Neuronal stem cell (in vitro differentiated cells): ENCODE measurements at regions not wholly inside any gene's neighbourhood (a gene's known extent, or its start where the extent isn't known, plus 50 kb on each side); places are given as distances from the start of the nearest gene placed in this dataset.

ENCODE experiments used
- DNase-seq: peaks from one replicate; pipeline ENCODE4 v3.0.0-alpha.2; 2013; ENCODE audit warnings: low spot score
- H2AFZ ChIP-seq: one replicate; pipeline ENCODE4 v1.6.1; 2013; ENCODE audit warnings: mild to moderate bottlenecking, low read length, inconsistent platforms
- H2AK5ac ChIP-seq: 2 replicates; pipeline ENCODE4 v1.6.1; 2013; ENCODE audit warnings: low read depth, mild to moderate bottlenecking, inconsistent platforms, low read length, moderate library complexity, mixed read lengths
- H2BK120ac ChIP-seq: 2 replicates; pipeline ENCODE4 v1.6.1; 2013; ENCODE audit warnings: low read depth, mild to moderate bottlenecking, inconsistent platforms, low read length, moderate library complexity, mixed read lengths
- H2BK12ac ChIP-seq: one replicate; pipeline ENCODE4 v1.6.1; 2013; ENCODE audit warnings: low read length, inconsistent platforms
- H2BK15ac ChIP-seq: 2 replicates; pipeline ENCODE4 v1.6.1; 2013; ENCODE audit warnings: mild to moderate bottlenecking, low read length, inconsistent platforms, mixed read lengths
- H2BK5ac ChIP-seq: one replicate; pipeline ENCODE4 v1.6.1; 2013; ENCODE audit warnings: inconsistent platforms, mild to moderate bottlenecking, low read length, moderate library complexity
- H3K14ac ChIP-seq: one replicate; pipeline ENCODE4 v1.6.1; 2013; ENCODE audit warnings: low read length, inconsistent platforms
- H3K18ac ChIP-seq: 2 replicates; pipeline ENCODE4 v1.6.1; 2013; ENCODE audit warnings: low read length, inconsistent platforms
- H3K23ac ChIP-seq: 2 replicates; pipeline ENCODE4 v1.6.1; 2013; ENCODE audit warnings: low read depth, mild to moderate bottlenecking, mixed read lengths, low read length, inconsistent platforms; ENCODE audit not compliant: poor library complexity
- H3K27ac ChIP-seq: replicated peaks from 3 replicates; pipeline ENCODE4 v1.5.1; 2013; ENCODE audit warnings: low read length, inconsistent platforms
- H3K27me3 ChIP-seq, 3 experiments: 2 replicates each; pipeline ENCODE4 v1.6.1; 2013; ENCODE audit warnings: low read length in 3 of 3, mild to moderate bottlenecking in 2 of 3, inconsistent platforms in 1 of 3, low read depth in 1 of 3, mixed read lengths in 1 of 3, moderate library complexity in 1 of 3; ENCODE audit not compliant: control insufficient read depth in 3 of 3, insufficient read depth in 3 of 3
- H3K36me3 ChIP-seq, 2 donors: replicated peaks in 1 of 2; 2 replicates each; pipeline ENCODE4 v1.6.1; 2013; ENCODE audit warnings: low read length in 2 of 2; ENCODE audit not compliant: control insufficient read depth in 2 of 2, insufficient read depth in 2 of 2
- H3K4ac ChIP-seq: 2 replicates; pipeline ENCODE4 v1.6.1; 2013; ENCODE audit warnings: inconsistent platforms, mild to moderate bottlenecking, low read length, moderate library complexity
- H3K4me1 ChIP-seq, 2 donors: 1 replicate in 1 of 2; 2 replicates in 1 of 2; pipeline ENCODE4 v1.6.1; 2013; ENCODE audit warnings: low read length in 2 of 2, low read depth in 1 of 2; ENCODE audit not compliant: control insufficient read depth in 2 of 2, insufficient read depth in 1 of 2
- H3K4me2 ChIP-seq: one replicate; pipeline ENCODE4 v1.6.1; 2013; ENCODE audit warnings: mild to moderate bottlenecking, low read length, inconsistent platforms; ENCODE audit not compliant: insufficient read depth, poor library complexity, severe bottlenecking
- H3K4me3 ChIP-seq, 2 donors: 2 replicates each; pipeline ENCODE4 v1.5.1; 2013; ENCODE audit warnings: low read length in 2 of 2, mild to moderate bottlenecking in 2 of 2, inconsistent platforms in 1 of 2, moderate library complexity in 1 of 2
- H3K79me1 ChIP-seq: one replicate; pipeline ENCODE4 v1.6.1; 2013; ENCODE audit warnings: low read depth, mild to moderate bottlenecking, inconsistent platforms, low read length, moderate library complexity
- H3K9ac ChIP-seq: one replicate; pipeline ENCODE4 v1.6.1; 2013; ENCODE audit warnings: mild to moderate bottlenecking, low read depth, low read length, inconsistent platforms; ENCODE audit not compliant: poor library complexity
- H3K9me3 ChIP-seq, 2 donors: replicated peaks in 1 of 2; 2 replicates each; pipeline versions ENCODE3 to v1.6.1; 2013; ENCODE audit warnings: low read length in 2 of 2, mild to moderate bottlenecking in 2 of 2, inconsistent platforms in 1 of 2, low read depth in 1 of 2, mixed read lengths in 1 of 2, moderate library complexity in 1 of 2; ENCODE audit not compliant: control insufficient read depth in 2 of 2, insufficient read depth in 1 of 2
- H4K8ac ChIP-seq: one replicate; pipeline ENCODE4 v1.6.1; 2013; ENCODE audit warnings: low read depth, mild to moderate bottlenecking, inconsistent platforms, low read length, moderate library complexity
- H4K91ac ChIP-seq: one replicate; pipeline ENCODE4 v1.6.1; 2013; ENCODE audit warnings: low read length, low read depth, mild to moderate bottlenecking, inconsistent platforms; ENCODE audit not compliant: poor library complexity
- WGBS, 2 donors: extraction: QIAGEN DNeasy Blood & Tissue Kit; methylation state at CpG; one replicate each; pipeline ENCODE4 v1.1.7; 2013; ENCODE audit warnings: missing lambda C conversion rate in 2 of 2, mixed read lengths in 1 of 2; ENCODE audit not compliant: insufficient read length in 2 of 2, insufficient replicate concordance in 1 of 2; ENCODE audit errors: extremely low coverage in 2 of 2; 5-methylcytosine and 5-hydroxymethylcytosine counted together

DNA sequence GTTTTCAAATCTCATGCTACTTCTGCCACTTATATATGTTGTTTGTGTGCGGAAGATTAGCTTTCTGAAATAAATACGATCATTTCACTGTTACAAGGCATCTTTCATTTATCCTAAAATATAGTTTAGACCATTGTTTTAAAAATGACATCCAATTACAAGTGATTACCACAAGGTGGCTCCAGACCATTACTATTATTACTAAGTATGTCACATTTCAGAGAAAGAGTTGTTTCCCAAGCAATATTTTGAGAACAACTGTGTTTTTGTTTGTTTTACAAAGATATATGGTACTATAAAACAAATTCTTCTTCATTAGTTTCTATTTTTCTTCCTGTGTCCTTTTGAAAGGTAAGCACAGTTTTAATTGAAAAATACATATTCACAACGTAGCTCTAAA lies 136.0 kb upstream of the RAP2B start:
- no peak overlapping the region for H3K23ac ChIP-seq
- no peak overlapping the region for H2BK120ac ChIP-seq
- no peak for DNase-seq
- H3K27ac ChIP-seq: no peak overlapping the region
- H3K4me1 ChIP-seq: no peaks in the 10 kb centered on the region
- H3K9ac ChIP-seq: no peak overlapping the region
- WGBS, 2 donors: no CpG with 5 or more reads among the region's 3 CpGs
- no peak overlapping the region for H2AFZ ChIP-seq
- no peak overlapping the region for H2BK5ac ChIP-seq
- H4K91ac ChIP-seq: no peak overlapping the region
- H2AK5ac ChIP-seq: no peak overlapping the region
- H3K18ac ChIP-seq: no peak overlapping the region
- H2BK12ac ChIP-seq: no peak overlapping the region
- no peak overlapping the region for H4K8ac ChIP-seq
- H3K14ac ChIP-seq: no peak overlapping the region
- H3K79me1 ChIP-seq: no peaks in the 10 kb centered on the region
- no peaks in the 10 kb centered on the region for H3K27me3 ChIP-seq
- H3K4me3 ChIP-seq: no peak overlapping the region
- H2BK15ac ChIP-seq: no peak overlapping the region
- no peak overlapping the region for H3K4ac ChIP-seq
- no peaks in the 10 kb centered on the region for H3K9me3 ChIP-seq
- no peak overlapping the region for H3K4me2 ChIP-seq
- H3K36me3 ChIP-seq: no peaks in the 10 kb centered on the region

DNA sequence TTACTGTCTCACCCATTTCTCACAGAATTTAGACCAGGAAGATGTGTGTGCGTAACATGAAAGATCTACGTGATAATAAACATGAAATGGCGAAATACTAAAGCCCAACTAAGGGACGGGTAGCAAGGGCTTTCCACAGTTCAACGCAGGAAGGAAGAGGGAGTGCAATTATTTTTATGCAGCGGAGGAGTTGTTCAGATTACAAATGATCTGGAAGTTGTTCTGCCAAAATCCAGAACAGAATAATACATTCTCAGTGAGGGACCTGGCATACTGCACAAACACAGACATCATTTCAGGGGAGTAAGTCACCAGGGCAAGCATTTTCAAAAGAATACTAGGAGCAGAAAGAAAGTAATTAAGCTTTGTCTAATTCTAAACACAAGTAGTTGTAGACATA lies 133.6 kb upstream of the RAP2B start:
- Histone ChIP-seq H2BK5ac (no peak overlapping the region), H3K9ac (no peak overlapping the region), H2AFZ (peak overlapping the region; percentile 1), H3K4me2 (no peak overlapping the region), H3K18ac (no peak overlapping the region), H4K8ac (no peak overlapping the region), H3K23ac (no peak overlapping the region), H3K9me3 (no peaks in the 10 kb centered on the region), H2AK5ac (no peak overlapping the region), H2BK15ac (no peak overlapping the region), H3K27me3 (no peaks in the 10 kb centered on the region), H3K79me1 (no peaks in the 10 kb centered on the region), H4K91ac (no peak overlapping the region), H3K4me3 (no peak overlapping the region), H2BK120ac (no peak overlapping the region), H3K4me1 (no peaks in the 10 kb centered on the region), H3K27ac (no peak overlapping the region), H2BK12ac (no peak overlapping the region), H3K4ac (no peak overlapping the region), H3K36me3 (no peaks in the 10 kb centered on the region), H3K14ac (no peak overlapping the region)
- WGBS, 2 donors: no CpG with 5 or more reads among the region's 6 CpGs
- no peak for DNase-seq

DNA sequence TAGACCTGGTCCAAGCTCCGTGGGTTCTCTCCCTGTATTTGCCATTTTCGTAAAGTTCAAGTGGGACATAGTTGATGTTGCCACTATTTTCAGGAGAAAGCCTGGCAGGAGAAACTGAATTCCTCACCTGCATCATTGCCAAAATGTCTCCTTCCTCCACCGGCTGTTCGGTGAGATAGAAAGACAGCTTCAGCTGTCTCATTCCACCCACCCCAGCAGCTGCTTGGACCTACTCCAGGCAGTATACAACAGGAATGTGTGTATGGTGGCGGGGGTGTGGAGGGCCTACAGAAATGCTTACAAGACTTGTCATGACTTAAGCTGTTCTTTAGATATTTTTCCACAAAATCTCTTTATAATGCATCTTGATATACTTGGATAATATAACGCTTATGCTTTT lies 132.7 kb upstream of the RAP2B start:
- H3K4me2 ChIP-seq: no peak overlapping the region
- H3K9me3 ChIP-seq: no peaks in the 10 kb centered on the region
- H3K18ac ChIP-seq: no peak overlapping the region
- H3K36me3 ChIP-seq: no peaks in the 10 kb centered on the region
- no peak for DNase-seq
- H3K27ac ChIP-seq: no peak overlapping the region
- no peak overlapping the region for H2BK15ac ChIP-seq
- no peak overlapping the region for H3K4ac ChIP-seq
- no peaks in the 10 kb centered on the region for H3K79me1 ChIP-seq
- H3K27me3 ChIP-seq: no peaks in the 10 kb centered on the region
- no peak overlapping the region for H3K4me3 ChIP-seq
- H3K14ac ChIP-seq: no peak overlapping the region
- H3K4me1 ChIP-seq: no peaks in the 10 kb centered on the region
- no peak overlapping the region for H3K9ac ChIP-seq
- H2BK120ac ChIP-seq: no peak overlapping the region
- no peak overlapping the region for H2BK12ac ChIP-seq
- H4K91ac ChIP-seq: no peak overlapping the region
- WGBS, 2 donors: no CpG with 5 or more reads among the region's 6 CpGs
- H2AFZ ChIP-seq: no peak overlapping the region
- H3K23ac ChIP-seq: no peak overlapping the region
- no peak overlapping the region for H2BK5ac ChIP-seq
- no peak overlapping the region for H2AK5ac ChIP-seq
- no peak overlapping the region for H4K8ac ChIP-seq

DNA sequence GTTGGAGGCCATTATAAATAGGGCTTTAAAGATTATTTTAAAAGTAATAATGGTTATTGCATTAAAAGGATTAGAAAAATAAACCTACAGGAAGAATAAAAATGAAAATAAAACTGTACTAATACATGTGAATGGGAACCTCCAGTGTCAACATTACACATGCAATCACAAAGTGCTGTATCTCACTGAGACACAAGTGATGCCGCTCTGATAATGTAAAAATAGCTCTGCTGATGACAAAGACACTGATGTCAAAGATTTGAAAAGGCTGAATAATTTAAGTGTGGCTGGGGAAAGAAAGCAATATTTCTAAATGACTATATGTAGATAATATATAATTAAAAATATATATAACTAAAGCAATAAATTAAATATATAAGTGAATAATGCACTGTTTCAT lies 129.1 kb upstream of the RAP2B start:
- H3K4me2 ChIP-seq: no peak overlapping the region
- H2AK5ac ChIP-seq: no peak overlapping the region
- H3K36me3 ChIP-seq: no peaks in the 10 kb centered on the region
- no peak for DNase-seq
- H3K4me3 ChIP-seq: no peak overlapping the region
- H3K23ac ChIP-seq: no peak overlapping the region
- no CpG with 5 or more reads among the region's 1 CpG for WGBS, 2 donors
- no peaks in the 10 kb centered on the region for H3K9me3 ChIP-seq
- H3K27ac ChIP-seq: no peak overlapping the region
- no peak overlapping the region for H2AFZ ChIP-seq
- no peak overlapping the region for H3K9ac ChIP-seq
- no peak overlapping the region for H2BK15ac ChIP-seq
- no peak overlapping the region for H4K91ac ChIP-seq
- no peak overlapping the region for H3K18ac ChIP-seq
- no peak overlapping the region for H3K4ac ChIP-seq
- no peaks in the 10 kb centered on the region for H3K79me1 ChIP-seq
- H2BK120ac ChIP-seq: no peak overlapping the region
- no peaks in the 10 kb centered on the region for H3K27me3 ChIP-seq
- no peak overlapping the region for H3K14ac ChIP-seq
- no peak overlapping the region for H4K8ac ChIP-seq
- no peak overlapping the region for H2BK5ac ChIP-seq
- no peak overlapping the region for H2BK12ac ChIP-seq
- H3K4me1 ChIP-seq: peaks cover 0 to 2% of the 10 kb centered on the region in 2 donors
